ENCODE measurements at regions not wholly inside any gene's neighbourhood (a gene's known extent, or its start where the extent isn't known, plus 50 kb on each side); places are given as distances from the start of the nearest gene placed in this dataset.

DNA sequence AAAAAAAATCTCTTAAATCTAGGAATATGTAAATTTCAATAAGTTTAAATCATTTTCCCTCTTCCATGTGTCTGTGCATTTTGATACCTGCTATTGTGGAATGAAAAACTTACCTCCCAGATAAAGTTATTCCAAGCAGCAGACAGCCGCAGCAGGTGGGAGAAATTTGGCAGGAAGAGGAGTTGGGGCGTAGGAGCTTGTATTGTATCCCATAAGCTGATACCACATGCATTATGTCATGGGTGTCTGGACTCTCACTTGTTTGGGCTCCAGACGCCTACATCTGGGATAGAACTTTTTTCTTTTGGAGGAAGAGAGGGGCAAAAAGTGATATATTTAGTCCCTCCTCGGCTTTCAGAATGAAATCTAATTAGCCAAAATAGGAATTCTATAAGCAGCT is 59.3 kb upstream of the TCF4 start:
- TF ChIP-seq, protein P1, sequence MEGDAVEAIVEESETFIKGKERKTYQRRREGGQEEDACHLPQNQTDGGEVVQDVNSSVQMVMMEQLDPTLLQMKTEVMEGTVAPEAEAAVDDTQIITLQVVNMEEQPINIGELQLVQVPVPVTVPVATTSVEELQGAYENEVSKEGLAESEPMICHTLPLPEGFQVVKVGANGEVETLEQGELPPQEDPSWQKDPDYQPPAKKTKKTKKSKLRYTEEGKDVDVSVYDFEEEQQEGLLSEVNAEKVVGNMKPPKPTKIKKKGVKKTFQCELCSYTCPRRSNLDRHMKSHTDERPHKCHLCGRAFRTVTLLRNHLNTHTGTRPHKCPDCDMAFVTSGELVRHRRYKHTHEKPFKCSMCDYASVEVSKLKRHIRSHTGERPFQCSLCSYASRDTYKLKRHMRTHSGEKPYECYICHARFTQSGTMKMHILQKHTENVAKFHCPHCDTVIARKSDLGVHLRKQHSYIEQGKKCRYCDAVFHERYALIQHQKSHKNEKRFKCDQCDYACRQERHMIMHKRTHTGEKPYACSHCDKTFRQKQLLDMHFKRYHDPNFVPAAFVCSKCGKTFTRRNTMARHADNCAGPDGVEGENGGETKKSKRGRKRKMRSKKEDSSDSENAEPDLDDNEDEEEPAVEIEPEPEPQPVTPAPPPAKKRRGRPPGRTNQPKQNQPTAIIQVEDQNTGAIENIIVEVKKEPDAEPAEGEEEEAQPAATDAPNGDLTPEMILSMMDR (IDR thresholded peaks at IDR 0.05) = no peak
- TF ChIP-seq EP300 (IDR thresholded peaks at IDR 0.05) (no peak), POLR2A (IDR thresholded peaks at IDR 0.05) (no peak), POLR2AphosphoS5 (IDR thresholded peaks at IDR 0.05) (no peak)

Data from sigmoid colon (tissue), 4 donors.